Esophagus muscularis mucosa (tissue), 4 donors: ENCODE measurements at regions not wholly inside any gene's neighbourhood (a gene's known extent, or its start where the extent isn't known, plus 50 kb on each side); places are given as distances from the start of the nearest gene placed in this dataset.

ENCODE experiments used
- CTCF ChIP-seq, 3 experiments: fragments of 200-600 bp in 2 of 3; fragments of 450-650 bp in 1 of 3; sonication (generic) in 2 of 3; IDR thresholded peaks; one replicate each; pipeline ENCODE4 v1.5.1; 2017 to 2019; ENCODE audit warnings: antibody characterized with exemption in 3 of 3, mild to moderate bottlenecking in 2 of 3, moderate library complexity in 1 of 3
- EP300 ChIP-seq: sonication (generic); formaldehyde crosslinking; IDR thresholded peaks from one replicate; pipeline ENCODE4 v1.6.1; 2017; ENCODE audit warnings: antibody characterized with exemption
- POLR2AphosphoS5 ChIP-seq, 2 donors: sonication (generic); formaldehyde crosslinking; IDR thresholded peaks; one replicate each; pipeline ENCODE4 v1.6.1; 2017; ENCODE audit warnings: antibody characterized with exemption in 2 of 2

DNA sequence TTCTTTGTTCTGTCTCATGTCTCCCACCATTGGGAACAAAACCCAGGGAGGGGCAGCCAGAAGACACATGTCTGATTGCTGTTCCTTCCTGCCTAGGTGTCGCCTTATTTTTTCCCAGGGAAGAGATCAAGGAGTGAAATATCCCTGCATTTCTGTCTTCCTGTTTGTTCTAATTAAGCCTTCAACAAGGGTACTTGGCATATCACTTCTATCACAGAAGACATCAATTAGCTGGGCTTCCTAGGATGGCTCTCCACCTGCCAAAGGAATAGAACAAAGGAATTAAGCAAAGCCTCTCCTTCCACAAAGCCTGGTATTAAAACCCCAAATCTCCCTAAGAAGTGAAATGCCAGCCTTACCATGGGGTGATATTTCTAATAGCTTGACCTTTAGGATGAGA lies 299.5 kb upstream of the CD180 start:
- TF ChIP-seq POLR2AphosphoS5 (IDR thresholded peaks at IDR 0.05) = no peak
- no peak for TF ChIP-seq CTCF (IDR thresholded peaks at IDR 0.05)
- no peak for TF ChIP-seq EP300
